ENCODE measurements at regions not wholly inside any gene's neighbourhood (a gene's known extent, or its start where the extent isn't known, plus 50 kb on each side); places are given as distances from the start of the nearest gene placed in this dataset.

GRCh38 chr11:86151174-86152005, 82.5 kb upstream of the PICALM start:
- H3K27ac Mint-ChIP-seq (ENCODE audit: unreplicated experiment): peak overlapping the region; percentile 96
- no peaks in the 10 kb centered on the region for H3K36me3 Mint-ChIP-seq (ENCODE audit: unreplicated experiment)

DNA sequence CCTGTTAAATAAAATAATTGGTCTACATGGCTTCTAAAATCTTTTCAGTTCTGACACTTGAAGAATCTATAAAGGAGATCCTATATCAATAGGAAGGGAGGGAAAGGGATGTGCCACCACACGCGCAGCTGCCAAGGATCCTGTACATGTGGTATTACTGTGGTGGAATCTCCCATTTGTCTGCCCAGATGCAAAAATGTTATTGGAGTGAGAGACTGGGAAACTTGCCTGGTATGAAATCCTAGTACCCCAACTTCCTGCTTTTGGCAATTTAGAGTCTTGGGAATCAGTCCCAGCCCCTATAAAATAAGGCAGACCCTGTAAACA, 81.9 kb upstream of the PICALM start:
- no peak for DNase-seq (ENCODE audit: extremely low spot score, unreplicated experiment)
- Mint-ChIP-seq H3K9me3 (ENCODE audit: unreplicated experiment) (no peaks in the 10 kb centered on the region), H3K27me3 (ENCODE audit: unreplicated experiment) (no peaks in the 10 kb centered on the region), H3K4me1 (ENCODE audit: unreplicated experiment) (peaks cover 66% of the 10 kb centered on the region), H3K4me3 (ENCODE audit: unreplicated experiment) (no peak overlapping the region), H3K27ac (ENCODE audit: unreplicated experiment) (peak overlapping the region; percentile 96), H3K36me3 (ENCODE audit: unreplicated experiment) (no peaks in the 10 kb centered on the region)
- TF ChIP-seq CTCF (IDR thresholded peaks at IDR 0.05): no peak

More at GRCh38 chr11:86151174-86152005, 82.5 kb upstream of the PICALM start:
- Mint-ChIP-seq H3K4me1 (ENCODE audit: unreplicated experiment) (peaks cover 68% of the 10 kb centered on the region), H3K27me3 (ENCODE audit: unreplicated experiment) (no peaks in the 10 kb centered on the region), H3K4me3 (ENCODE audit: unreplicated experiment) (peak overlapping the region; percentile 42), H3K9me3 (ENCODE audit: unreplicated experiment) (no peaks in the 10 kb centered on the region)
- TF ChIP-seq CTCF (IDR thresholded peaks at IDR 0.05): no peak
- DNase-seq (ENCODE audit: extremely low spot score, unreplicated experiment): peak; percentile 89

- no peak for TF ChIP-seq CTCF (IDR thresholded peaks at IDR 0.05)
- peak overlapping the region; percentile 88 for H3K27ac Mint-ChIP-seq (ENCODE audit: unreplicated experiment)
- peaks cover 70% of the 10 kb centered on the region for H3K4me1 Mint-ChIP-seq (ENCODE audit: unreplicated experiment)
- peak overlapping the region; percentile 50 for H3K4me3 Mint-ChIP-seq (ENCODE audit: unreplicated experiment)
- H3K9me3 Mint-ChIP-seq (ENCODE audit: unreplicated experiment): no peaks in the 10 kb centered on the region
- no peaks in the 10 kb centered on the region for H3K27me3 Mint-ChIP-seq (ENCODE audit: unreplicated experiment)
- no peak for DNase-seq (ENCODE audit: extremely low spot score, unreplicated experiment)
- no peaks in the 10 kb centered on the region for H3K36me3 Mint-ChIP-seq (ENCODE audit: unreplicated experiment)
Measured at GRCh38 chr11:86149792-86150191, 80.9 kb upstream of the PICALM start.

DNA sequence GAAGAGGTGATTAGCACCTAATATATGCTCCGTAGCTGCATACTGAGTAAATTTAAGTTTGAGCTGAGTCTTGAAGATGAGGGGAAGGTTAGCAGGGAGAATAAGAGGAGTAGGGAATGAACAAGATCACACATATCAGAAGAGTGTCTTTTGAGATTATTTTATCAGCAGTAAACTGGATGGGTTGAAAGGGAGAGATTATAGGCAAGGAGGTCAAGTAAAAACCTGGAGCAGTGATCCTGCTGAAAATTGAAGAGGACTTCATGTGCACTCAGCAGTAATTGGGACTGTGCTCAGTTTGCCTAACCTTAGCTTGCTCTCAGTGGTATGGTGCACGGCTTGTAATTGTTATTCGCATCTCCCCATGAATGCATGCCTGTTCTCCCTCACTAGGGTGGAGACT, 79.5 kb upstream of the PICALM start:
- TF ChIP-seq CTCF (IDR thresholded peaks at IDR 0.05): no peak
- Mint-ChIP-seq H3K36me3 (ENCODE audit: unreplicated experiment) (no peaks in the 10 kb centered on the region), H3K27ac (ENCODE audit: unreplicated experiment) (peak overlapping the region; percentile 88), H3K4me3 (ENCODE audit: unreplicated experiment) (no peak overlapping the region), H3K9me3 (ENCODE audit: unreplicated experiment) (no peaks in the 10 kb centered on the region), H3K27me3 (ENCODE audit: unreplicated experiment) (no peaks in the 10 kb centered on the region), H3K4me1 (ENCODE audit: unreplicated experiment) (peaks cover 69% of the 10 kb centered on the region)
- no peak for DNase-seq (ENCODE audit: extremely low spot score, unreplicated experiment)

DNA sequence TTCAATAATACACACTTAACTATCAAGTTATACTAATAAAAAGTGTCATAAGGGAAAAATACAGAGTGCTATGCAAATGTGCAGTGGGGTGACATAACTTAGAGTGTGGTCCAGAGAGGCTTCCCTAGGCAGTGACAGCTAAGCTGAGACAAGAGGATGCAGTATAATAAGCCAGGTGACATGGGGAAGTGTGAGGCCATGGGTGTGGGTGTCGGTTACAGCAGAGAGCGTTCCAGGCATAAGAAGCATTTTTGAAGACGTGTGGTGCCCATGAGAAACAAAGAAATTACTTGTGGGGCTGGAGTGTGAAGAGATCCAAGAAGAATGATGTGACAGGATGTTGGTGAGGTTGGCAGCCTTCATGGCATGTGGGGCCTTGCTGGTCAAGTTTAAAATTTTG, 78.1 kb upstream of the PICALM start:
- no peaks in the 10 kb centered on the region for H3K27me3 Mint-ChIP-seq (ENCODE audit: unreplicated experiment)
- no peak overlapping the region for H3K4me3 Mint-ChIP-seq (ENCODE audit: unreplicated experiment)
- peak overlapping the region; percentile 45 for H3K27ac Mint-ChIP-seq (ENCODE audit: unreplicated experiment)
- H3K36me3 Mint-ChIP-seq (ENCODE audit: unreplicated experiment): no peaks in the 10 kb centered on the region
- peaks cover 55% of the 10 kb centered on the region for H3K4me1 Mint-ChIP-seq (ENCODE audit: unreplicated experiment)
- no peak for TF ChIP-seq CTCF (IDR thresholded peaks at IDR 0.05)
- peaks cover 4% of the 10 kb centered on the region for H3K9me3 Mint-ChIP-seq (ENCODE audit: unreplicated experiment)
- no peak for DNase-seq (ENCODE audit: extremely low spot score, unreplicated experiment)

All from osteocyte (in vitro differentiated cells).